Mesenchymal stem cell (in vitro differentiated cells and primary cell): ENCODE measurements at regions not wholly inside any gene's neighbourhood (a gene's known extent, or its start where the extent isn't known, plus 50 kb on each side); places are given as distances from the start of the nearest gene placed in this dataset.

Experiments
- DNase-seq: peaks from one replicate; pipeline ENCODE4 v3.0.0-alpha.2; 2013
- H2AFZ ChIP-seq: one replicate; pipeline ENCODE4 v1.6.1; 2013; ENCODE audit warnings: low read depth, mild to moderate bottlenecking, control low read depth, inconsistent platforms, low read length, moderate library complexity
- H2AK5ac ChIP-seq: 2 replicates; pipeline ENCODE4 v1.6.1; 2013; ENCODE audit warnings: low read length, moderate library complexity, mild to moderate bottlenecking, inconsistent platforms; ENCODE audit not compliant: severe bottlenecking
- H2BK120ac ChIP-seq: one replicate; pipeline ENCODE4 v1.6.1; 2013; ENCODE audit warnings: low read depth, mild to moderate bottlenecking, inconsistent platforms, low read length, moderate library complexity
- H2BK12ac ChIP-seq, 2 experiments: one replicate each; pipeline ENCODE4 v1.6.1; 2013; ENCODE audit warnings: inconsistent platforms in 2 of 2, low read length in 2 of 2, mild to moderate bottlenecking in 2 of 2, moderate library complexity in 2 of 2, control low read depth in 1 of 2
- H2BK15ac ChIP-seq: one replicate; pipeline ENCODE4 v1.6.1; 2013; ENCODE audit warnings: mild to moderate bottlenecking, low read depth, inconsistent platforms; ENCODE audit not compliant: poor library complexity, severe bottlenecking
- H2BK5ac ChIP-seq: 2 replicates; pipeline ENCODE4 v1.6.1; 2013; ENCODE audit warnings: low read depth, mild to moderate bottlenecking, low read length, control low read depth, inconsistent platforms; ENCODE audit not compliant: poor library complexity, severe bottlenecking
- H3K14ac ChIP-seq, 2 experiments: one replicate each; pipeline ENCODE4 v1.6.1; 2013; ENCODE audit warnings: inconsistent platforms in 2 of 2, low read length in 2 of 2, control low read depth in 1 of 2, mild to moderate bottlenecking in 1 of 2, moderate library complexity in 1 of 2
- H3K18ac ChIP-seq, 2 experiments: one replicate each; pipeline ENCODE4 v1.6.1; 2013; ENCODE audit warnings: inconsistent platforms in 2 of 2, low read length in 2 of 2, control low read depth in 1 of 2, low read depth in 1 of 2, mild to moderate bottlenecking in 1 of 2
- H3K23ac ChIP-seq, 2 experiments: one replicate each; pipeline ENCODE4 v1.6.1; 2013; ENCODE audit warnings: inconsistent platforms in 2 of 2, low read length in 2 of 2, mild to moderate bottlenecking in 2 of 2, moderate library complexity in 2 of 2, control low read depth in 1 of 2
- H3K27ac ChIP-seq: 2 replicates; pipeline ENCODE4 v1.5.1; 2013; ENCODE audit warnings: mild to moderate bottlenecking, moderate library complexity, low read length, control low read depth, inconsistent platforms; ENCODE audit not compliant: poor library complexity, severe bottlenecking
- H3K27me3 ChIP-seq, 2 experiments: 2 replicates each; pipeline versions ENCODE4 v1.6.1 to v1.7.0; 2013; ENCODE audit warnings: low read length in 2 of 2, mild to moderate bottlenecking in 2 of 2, moderate library complexity in 2 of 2, control low read depth in 1 of 2, inconsistent platforms in 1 of 2; ENCODE audit not compliant: control insufficient read depth in 1 of 2, insufficient read depth in 1 of 2
- H3K36me3 ChIP-seq, 2 experiments: 2 replicates each; pipeline versions ENCODE4 v1.6.1 to v1.7.0; 2013; ENCODE audit warnings: low read length in 2 of 2, control low read depth in 1 of 2, inconsistent platforms in 1 of 2, low read depth in 1 of 2, mild to moderate bottlenecking in 1 of 2; ENCODE audit not compliant: insufficient read depth in 2 of 2, control insufficient read depth in 1 of 2
- H3K4ac ChIP-seq, 2 experiments: one replicate each; pipeline ENCODE4 v1.6.1; 2013; ENCODE audit warnings: inconsistent platforms in 2 of 2, low read length in 2 of 2, mild to moderate bottlenecking in 2 of 2, moderate library complexity in 2 of 2, control low read depth in 1 of 2, low read depth in 1 of 2
- H3K4me1 ChIP-seq: 2 replicates; pipeline ENCODE4 v1.6.1; 2013; ENCODE audit warnings: low read depth, low read length, control low read depth; ENCODE audit not compliant: control insufficient read depth, insufficient read depth
- H3K4me2 ChIP-seq: 2 replicates; pipeline ENCODE4 v1.6.1; 2013; ENCODE audit warnings: low read length, mild to moderate bottlenecking, inconsistent platforms; ENCODE audit not compliant: poor library complexity, severe bottlenecking
- H3K4me3 ChIP-seq, 2 experiments: 2 replicates each; pipeline versions ENCODE4 v1.5.1 to v1.7.0; 2013; ENCODE audit warnings: low read length in 2 of 2, mild to moderate bottlenecking in 2 of 2, control low read depth in 1 of 2, low read depth in 1 of 2; ENCODE audit not compliant: insufficient read depth in 1 of 2
- H3K79me1 ChIP-seq: replicated peaks from 2 replicates; pipeline ENCODE4 v1.6.1; 2013; ENCODE audit warnings: mild to moderate bottlenecking, control low read depth, low read length, inconsistent platforms; ENCODE audit not compliant: poor library complexity, severe bottlenecking
- H3K9ac ChIP-seq: 2 replicates; pipeline ENCODE4 v1.7.0; 2013; ENCODE audit warnings: mild to moderate bottlenecking, low read length, moderate library complexity
- H3K9me3 ChIP-seq: 2 replicates; pipeline ENCODE4 v1.7.0; 2013; ENCODE audit warnings: mild to moderate bottlenecking, low read length; ENCODE audit not compliant: control insufficient read depth
- H4K8ac ChIP-seq: one replicate; pipeline ENCODE4 v1.6.1; 2013; ENCODE audit warnings: inconsistent platforms, mild to moderate bottlenecking, low read length, moderate library complexity
- H4K91ac ChIP-seq: one replicate; pipeline ENCODE4 v1.6.1; 2013; ENCODE audit warnings: mild to moderate bottlenecking, low read length, inconsistent platforms
- WGBS: methylation state at CpG from one replicate; pipeline ENCODE4 v1.1.7; 2013; ENCODE audit warnings: mixed read lengths; 5-methylcytosine and 5-hydroxymethylcytosine counted together

GRCh38 chr7:13035233-13035632 lies 347.8 kb downstream of the ARL4A start:
- WGBS, result 97% methylated on average over 4 of the region's 4 CpGs
- peak overlapping the region; percentile 6 to 22 for H3K18ac ChIP-seq
- H3K79me1 ChIP-seq, result no peaks in the 10 kb centered on the region
- no peak overlapping the region for H3K4me2 ChIP-seq
- no peak overlapping the region for H3K27ac ChIP-seq
- no peaks in the 10 kb centered on the region for H3K27me3 ChIP-seq
- no peak overlapping the region for H2BK15ac ChIP-seq
- H3K23ac ChIP-seq, result no peak overlapping the region
- H3K36me3 ChIP-seq, result no peaks in the 10 kb centered on the region
- H2BK120ac ChIP-seq, result no peak overlapping the region
- no peak overlapping the region for H3K4me3 ChIP-seq
- H2AK5ac ChIP-seq, result no peak overlapping the region
- no peak overlapping the region for H2BK5ac ChIP-seq
- H2AFZ ChIP-seq, result no peak overlapping the region
- peak overlapping the region in 1 of 2 experiments; percentile 49 for H2BK12ac ChIP-seq
- no peak for DNase-seq
- no peaks in the 10 kb centered on the region for H3K9me3 ChIP-seq
- no peak overlapping the region for H4K91ac ChIP-seq
- H3K4ac ChIP-seq, result no peak overlapping the region
- H4K8ac ChIP-seq, result no peak overlapping the region
- no peak overlapping the region for H3K9ac ChIP-seq
- no peak overlapping the region for H3K14ac ChIP-seq
- H3K4me1 ChIP-seq, result no peaks in the 10 kb centered on the region

- Histone ChIP-seq H3K4me1 (no peaks in the 10 kb centered on the region), H2AK5ac (no peak overlapping the region), H3K9ac (no peak overlapping the region), H3K14ac (no peak overlapping the region), H2AFZ (no peak overlapping the region), H3K4ac (no peak overlapping the region), H2BK12ac (no peak overlapping the region), H2BK5ac (no peak overlapping the region), H4K91ac (no peak overlapping the region), H3K4me2 (no peak overlapping the region), H3K27me3 (no peaks in the 10 kb centered on the region), H2BK120ac (peak overlapping the region; percentile 29), H3K9me3 (no peaks in the 10 kb centered on the region), H2BK15ac (no peak overlapping the region), H3K23ac (no peak overlapping the region), H4K8ac (peak overlapping the region; percentile 70), H3K79me1 (no peaks in the 10 kb centered on the region), H3K27ac (no peak overlapping the region), H3K4me3 (no peak overlapping the region), H3K18ac (peak overlapping the region in 1 of 2 experiments; percentile 65), H3K36me3 (no peaks in the 10 kb centered on the region)
- peak; percentile 65 for DNase-seq
Observed at GRCh38 chr7:13036256-13036780, 348.9 kb downstream of the ARL4A start.

GRCh38 chr7:13037216-13037615 lies 349.8 kb downstream of the ARL4A start:
- H3K4me2 ChIP-seq, result no peak overlapping the region
- H3K4ac ChIP-seq, result no peak overlapping the region
- no peak overlapping the region for H4K8ac ChIP-seq
- H3K9ac ChIP-seq, result no peak overlapping the region
- peak; percentile 91 for DNase-seq
- no peaks in the 10 kb centered on the region for H3K9me3 ChIP-seq
- no peak overlapping the region for H3K23ac ChIP-seq
- WGBS, result no CpG with 5 or more reads among the region's 1 CpG
- no peak overlapping the region for H2AK5ac ChIP-seq
- no peak overlapping the region for H3K4me3 ChIP-seq
- no peak overlapping the region for H3K14ac ChIP-seq
- H2BK5ac ChIP-seq, result no peak overlapping the region
- no peak overlapping the region for H2BK120ac ChIP-seq
- no peak overlapping the region for H4K91ac ChIP-seq
- H2BK12ac ChIP-seq, result no peak overlapping the region
- no peaks in the 10 kb centered on the region for H3K4me1 ChIP-seq
- no peak overlapping the region for H3K27ac ChIP-seq
- H2AFZ ChIP-seq, result no peak overlapping the region
- no peak overlapping the region for H3K18ac ChIP-seq
- no peaks in the 10 kb centered on the region for H3K36me3 ChIP-seq
- H3K79me1 ChIP-seq, result no peaks in the 10 kb centered on the region
- H3K27me3 ChIP-seq, result no peaks in the 10 kb centered on the region
- H2BK15ac ChIP-seq, result no peak overlapping the region

GRCh38 chr7:13041368-13041988 lies 354.0 kb downstream of the ARL4A start:
- no peak overlapping the region for H2BK5ac ChIP-seq
- H3K36me3 ChIP-seq, result no peaks in the 10 kb centered on the region
- no peaks in the 10 kb centered on the region for H3K27me3 ChIP-seq
- peak overlapping the region; percentile 56 for H4K91ac ChIP-seq
- H2AFZ ChIP-seq, result peak overlapping the region; percentile 23
- H3K4me2 ChIP-seq, result no peak overlapping the region
- no peaks in the 10 kb centered on the region for H3K9me3 ChIP-seq
- no peak overlapping the region for H2BK120ac ChIP-seq
- no peaks in the 10 kb centered on the region for H3K4me1 ChIP-seq
- H3K18ac ChIP-seq, result peak overlapping the region in 1 of 2 experiments; percentile 12
- H3K14ac ChIP-seq, result no peak overlapping the region
- H3K27ac ChIP-seq, result no peak overlapping the region
- H3K79me1 ChIP-seq, result no peaks in the 10 kb centered on the region
- H2BK12ac ChIP-seq, result no peak overlapping the region
- peak overlapping the region; percentile 48 for H2BK15ac ChIP-seq
- H3K4ac ChIP-seq, result peak overlapping the region in 1 of 2 experiments; percentile 37
- H2AK5ac ChIP-seq, result no peak overlapping the region
- WGBS, result 90% methylated on average over 12 of the region's 13 CpGs
- no peak overlapping the region for H4K8ac ChIP-seq
- H3K9ac ChIP-seq, result no peak overlapping the region
- H3K23ac ChIP-seq, result no peak overlapping the region
- H3K4me3 ChIP-seq, result no peak overlapping the region
- no peak for DNase-seq
